HEK293T (cell line): ENCODE measurements at regions not wholly inside any gene's neighbourhood (a gene's known extent, or its start where the extent isn't known, plus 50 kb on each side); places are given as distances from the start of the nearest gene placed in this dataset.

ENCODE experiments used
- BHLHE40 ChIP-seq: fragments of 450-650 bp; IDR thresholded peaks from 2 replicates; pipeline ENCODE4 v1.6.1; 2016; ENCODE audit warnings: mild to moderate bottlenecking, moderate library complexity, borderline replicate concordance
- CTBP1 ChIP-seq: fragments of 450-650 bp; IDR thresholded peaks from 2 replicates; pipeline ENCODE4 v1.6.1; 2016; ENCODE audit warnings: borderline replicate concordance
- ELF4 ChIP-seq: fragments of 450-650 bp; IDR thresholded peaks from 2 replicates; pipeline ENCODE4 v1.6.1; 2017; ENCODE audit warnings: antibody characterized with exemption
- FOXA1 ChIP-seq: fragments of 450-650 bp; IDR thresholded peaks from 2 replicates; pipeline ENCODE4 v1.6.1; 2016; ENCODE audit warnings: mild to moderate bottlenecking
- FOXK2 ChIP-seq: fragments of 450-650 bp; IDR thresholded peaks from 2 replicates; pipeline ENCODE4 v1.6.1; 2016; ENCODE audit warnings: mild to moderate bottlenecking
- FOXM1 ChIP-seq: fragments of 450-650 bp; IDR thresholded peaks from 2 replicates; pipeline ENCODE4 v1.6.1; 2017; ENCODE audit warnings: mild to moderate bottlenecking, borderline replicate concordance
- HDGF ChIP-seq: fragments of 450-650 bp; IDR thresholded peaks from 2 replicates; pipeline ENCODE4 v1.6.1; 2017; ENCODE audit warnings: antibody characterized with exemption, borderline replicate concordance
- L3MBTL2 ChIP-seq: fragments of 450-650 bp; conservative IDR thresholded peaks from 2 replicates; pipeline ENCODE4 v1.6.1; 2016; ENCODE audit warnings: mild to moderate bottlenecking
- NFRKB ChIP-seq: fragments of 450-650 bp; IDR thresholded peaks from 2 replicates; pipeline ENCODE4 v1.6.1; 2016; ENCODE audit warnings: mild to moderate bottlenecking, moderate library complexity
- SP1 ChIP-seq: fragments of 450-650 bp; IDR thresholded peaks from 2 replicates; pipeline ENCODE4 v1.6.1; 2017
- SUZ12 ChIP-seq: fragments of 450-650 bp; IDR thresholded peaks from 2 replicates; pipeline ENCODE4 v1.6.1; 2016; ENCODE audit warnings: mild to moderate bottlenecking
- TARDBP ChIP-seq: fragments of 450-650 bp; IDR thresholded peaks from 2 replicates; pipeline ENCODE4 v1.6.1; 2016
- ZNF384 ChIP-seq: fragments of 450-650 bp; IDR thresholded peaks from 2 replicates; pipeline ENCODE4 v1.6.1; 2016
- TF ChIP-seq, protein P1 (sequence below): fragments of 450-650 bp; IDR thresholded peaks from 2 replicates; pipeline ENCODE4 v1.6.1; 2016

DNA sequence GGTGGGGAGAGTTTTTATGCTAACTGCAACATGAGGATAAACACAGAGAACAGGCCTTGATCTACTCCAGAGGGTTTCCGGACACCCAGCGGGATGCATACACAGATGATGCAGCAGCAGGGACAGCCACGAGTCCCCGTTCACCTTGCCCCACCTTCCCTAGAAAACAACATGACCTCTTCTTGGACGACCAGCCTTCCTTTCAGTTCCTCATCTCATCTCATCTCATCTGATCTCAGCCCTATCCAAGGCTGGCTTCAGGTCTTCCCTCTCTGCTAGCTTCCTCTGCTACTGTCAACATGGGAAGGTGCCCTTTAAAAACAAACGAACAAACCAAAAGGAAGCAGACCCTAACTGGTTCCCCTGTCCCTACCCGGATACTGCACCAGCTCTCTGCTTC is 1356.2 kb downstream of the TBC1D22A start:
- TF ChIP-seq ZNF384 (no peak), SP1 (no peak), FOXM1 (no peak), FOXK2 (no peak), SUZ12 (no peak), BHLHE40 (no peak), FOXA1 (no peak), CTBP1 (no peak), L3MBTL2 (no peak), NFRKB (no peak), HDGF (no peak), ELF4 (no peak), TARDBP (no peak)
- TF ChIP-seq, protein P1, sequence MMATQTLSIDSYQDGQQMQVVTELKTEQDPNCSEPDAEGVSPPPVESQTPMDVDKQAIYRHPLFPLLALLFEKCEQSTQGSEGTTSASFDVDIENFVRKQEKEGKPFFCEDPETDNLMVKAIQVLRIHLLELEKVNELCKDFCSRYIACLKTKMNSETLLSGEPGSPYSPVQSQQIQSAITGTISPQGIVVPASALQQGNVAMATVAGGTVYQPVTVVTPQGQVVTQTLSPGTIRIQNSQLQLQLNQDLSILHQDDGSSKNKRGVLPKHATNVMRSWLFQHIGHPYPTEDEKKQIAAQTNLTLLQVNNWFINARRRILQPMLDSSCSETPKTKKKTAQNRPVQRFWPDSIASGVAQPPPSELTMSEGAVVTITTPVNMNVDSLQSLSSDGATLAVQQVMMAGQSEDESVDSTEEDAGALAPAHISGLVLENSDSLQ, result no peak
